Right ventricle myocardium inferior (tissue), 1 donor: ENCODE measurements at regions not wholly inside any gene's neighbourhood (a gene's known extent, or its start where the extent isn't known, plus 50 kb on each side); places are given as distances from the start of the nearest gene placed in this dataset.
"Not testable (repeated sequence)": the region's sequence is repeated elsewhere in the genome, so short reads cannot be mapped to it uniquely, and the experiment has no call there.

ENCODE experiments used
- ATAC-seq: fragments of 200-7000 bp; cut with Tn5 transposase; one replicate; pipeline ENCODE4 v1.9.1; 2020; ENCODE audit warnings: mild to moderate bottlenecking, moderate library complexity
- DNase-seq: peaks from one replicate; pipeline ENCODE4 v3.0.0; 2021; ENCODE audit errors: missing footprints
- intact Hi-C: fragments of 100-400 bp; cut with DNase I; formaldehyde crosslinking; loops from one replicate; pipeline ENCODE4 v1.11.0; 2022
- donor health status: DM: no; HTN: yes; CAD: no; lungs with severe emphysema.

- intact Hi-C loops: no loop called here
- no peak for ATAC-seq
- DNase-seq: no peak
These were observed 931.4 kb upstream of the SOX9 start for GRCh38 chr17:71189493-71189831.

GRCh38 chr17:71192039-71192555 lies 928.7 kb upstream of the SOX9 start:
- intact Hi-C loops: no loop called here
- DNase-seq (no peak), ATAC-seq (no peak)

GRCh38 chr17:71192848-71193247 lies 928.0 kb upstream of the SOX9 start:
- intact Hi-C loops: no loop called here
- DNase-seq (no peak), ATAC-seq (no peak)

- DNase-seq (no peak), ATAC-seq (no peak)
- intact Hi-C loops: no loop called here
These were observed 920.2 kb upstream of the SOX9 start for GRCh38 chr17:71200597-71200996.

- DNase-seq (no peak), ATAC-seq (peak; percentile 48)
- intact Hi-C loops: no loop called here
These were observed 919.2 kb upstream of the SOX9 start for GRCh38 chr17:71201639-71202038.

GRCh38 chr17:71202449-71202848 lies 918.4 kb upstream of the SOX9 start:
- no peak for DNase-seq
- no peak for ATAC-seq
- intact Hi-C loops: no loop called here

- no peak for DNase-seq
- intact Hi-C loops: no loop called here
- ATAC-seq: no peak
These were observed 916.9 kb upstream of the SOX9 start for GRCh38 chr17:71203953-71204352.

GRCh38 chr17:71205951-71206350 lies 914.9 kb upstream of the SOX9 start:
- intact Hi-C loops, ATAC-seq: not testable (repeated sequence)

GRCh38 chr17:71208111-71208704 lies 912.6 kb upstream of the SOX9 start:
- ATAC-seq: no peak
- intact Hi-C loops: no loop called here
- DNase-seq: no peak

More at GRCh38 chr17:71205951-71206350, 914.9 kb upstream of the SOX9 start:
- not testable (repeated sequence) for DNase-seq

GRCh38 chr17:71213936-71214335 lies 906.9 kb upstream of the SOX9 start:
- no peak for ATAC-seq
- intact Hi-C loops: no loop called here
- no peak for DNase-seq

GRCh38 chr17:71217769-71218168 lies 903.1 kb upstream of the SOX9 start:
- DNase-seq (no peak), ATAC-seq (no peak)
- intact Hi-C loops: no loop called here

GRCh38 chr17:71224824-71225575 lies 895.8 kb upstream of the SOX9 start:
- intact Hi-C loops: no loop called here
- no peak for ATAC-seq
- DNase-seq: no peak

GRCh38 chr17:71227841-71228240 lies 893.0 kb upstream of the SOX9 start:
- intact Hi-C loops: no loop called here
- no peak for DNase-seq
- no peak for ATAC-seq

- DNase-seq (no peak), ATAC-seq (no peak)
- intact Hi-C loops: no loop called here
These were observed 891.8 kb upstream of the SOX9 start for GRCh38 chr17:71229070-71229469.

- no peak for DNase-seq
- intact Hi-C loops: no loop called here
- no peak for ATAC-seq
These were observed 887.8 kb upstream of the SOX9 start for GRCh38 chr17:71232801-71233559.

- DNase-seq: no peak
- intact Hi-C loops: no loop called here
- ATAC-seq: no peak
These were observed 886.5 kb upstream of the SOX9 start for GRCh38 chr17:71234349-71234748.

GRCh38 chr17:71237903-71238538 lies 882.8 kb upstream of the SOX9 start:
- DNase-seq (no peak), ATAC-seq (no peak)
- intact Hi-C loops: no loop called here

- ATAC-seq (no peak), DNase-seq (no peak)
- intact Hi-C loops: no loop called here
These were observed 873.3 kb upstream of the SOX9 start for GRCh38 chr17:71247441-71248015.

GRCh38 chr17:71251276-71251675 lies 869.5 kb upstream of the SOX9 start:
- intact Hi-C loops: no loop called here
- DNase-seq (no peak), ATAC-seq (no peak)
